ENCODE measurements at regions not wholly inside any gene's neighbourhood (a gene's known extent, or its start where the extent isn't known, plus 50 kb on each side); places are given as distances from the start of the nearest gene placed in this dataset.

GRCh38 chr9:13555516-13555915 lies 276.0 kb upstream of the MPDZ start:
- no peak for DNase-seq (ENCODE audit: low read depth)

DNA sequence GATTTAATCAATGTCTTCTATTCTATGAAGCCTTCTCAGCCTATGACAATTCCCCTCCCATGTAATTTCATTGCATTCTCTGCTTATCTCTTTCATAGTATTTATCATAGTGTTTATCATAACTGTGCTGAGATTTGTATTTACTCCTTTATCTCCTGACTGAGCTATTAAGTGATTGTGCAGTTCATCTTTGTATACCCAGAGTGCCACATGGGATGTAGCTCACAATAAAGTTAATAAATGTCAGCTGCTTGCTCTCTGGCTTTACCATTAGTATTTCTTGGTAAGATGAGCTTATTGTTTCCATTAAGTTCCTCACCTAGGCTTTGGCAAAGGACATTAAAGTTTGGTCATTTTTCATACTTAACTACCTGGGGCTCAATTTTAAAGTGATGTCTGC lies 275.1 kb upstream of the MPDZ start:
- no peak for DNase-seq (ENCODE audit: low read depth)

GRCh38 chr9:13552606-13553215 lies 273.2 kb upstream of the MPDZ start:
- DNase-seq (ENCODE audit: low read depth): no peak

GRCh38 chr9:13550519-13550918 lies 271.0 kb upstream of the MPDZ start:
- no peak for DNase-seq (ENCODE audit: low read depth)

GRCh38 chr9:13548535-13548934 lies 269.0 kb upstream of the MPDZ start:
- DNase-seq (ENCODE audit: low read depth): no peak

- DNase-seq (ENCODE audit: low read depth): no peak
Observed at GRCh38 chr9:13535141-13535540, 255.6 kb upstream of the MPDZ start.

GRCh38 chr9:13534006-13534405 lies 254.5 kb upstream of the MPDZ start:
- DNase-seq (ENCODE audit: low read depth): no peak

DNA sequence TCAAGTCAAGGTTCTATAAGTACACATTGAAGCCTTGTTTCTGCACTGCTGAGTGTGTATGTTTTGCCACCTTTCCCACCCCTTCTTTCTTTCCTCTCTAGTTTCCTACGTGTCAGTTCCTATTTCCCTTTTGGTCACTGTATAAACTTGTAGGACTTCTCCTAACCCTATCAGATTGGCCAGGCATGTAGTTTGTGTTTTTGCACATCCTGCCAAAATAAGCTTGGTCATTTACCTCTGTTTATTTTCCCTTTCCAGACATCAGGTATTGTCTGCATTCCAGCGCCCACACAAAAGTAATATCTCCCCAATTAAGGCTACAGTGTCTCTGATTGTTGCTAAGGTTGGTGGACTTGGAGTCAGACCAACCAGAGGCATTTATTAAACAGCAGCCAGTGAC lies 252.9 kb upstream of the MPDZ start:
- no peak for DNase-seq (ENCODE audit: low read depth)

DNA sequence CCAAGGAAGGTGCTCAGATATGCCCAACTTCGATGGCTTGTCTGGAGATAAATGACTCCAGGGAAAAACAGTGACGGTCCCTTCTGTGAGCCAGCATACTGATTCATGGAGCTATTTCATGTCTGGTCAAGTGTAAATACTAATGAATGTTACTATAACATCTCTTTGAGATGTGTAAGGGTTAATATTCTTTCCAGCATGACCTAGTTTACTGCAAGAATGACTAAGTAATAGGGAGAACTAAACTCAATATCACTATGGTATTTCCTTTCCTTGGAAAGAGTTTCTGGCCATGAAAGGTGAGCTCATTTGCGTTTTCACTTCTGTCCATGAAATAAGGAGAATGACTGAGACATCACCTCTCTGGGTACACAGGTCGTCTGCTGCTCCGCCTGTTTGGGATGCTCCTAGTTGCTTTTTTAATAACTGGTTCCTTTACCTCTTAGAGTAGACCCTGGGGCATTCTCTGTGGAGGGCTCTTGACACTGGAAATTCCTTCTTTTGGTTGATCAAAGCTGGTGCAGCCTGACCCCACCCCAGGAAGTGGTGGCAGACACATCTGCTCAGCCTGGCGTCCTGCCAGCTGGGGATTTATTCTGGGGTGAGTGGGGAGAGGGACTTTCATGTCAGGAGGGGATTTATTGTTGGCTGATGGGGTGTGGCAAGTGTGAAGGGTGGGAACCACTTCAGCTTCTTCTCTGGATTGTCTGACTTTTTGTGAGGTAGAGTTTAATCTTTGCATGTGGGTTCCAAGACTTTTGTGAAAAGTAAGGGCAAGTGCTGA lies 250.0 kb upstream of the MPDZ start:
- no peak for DNase-seq (ENCODE audit: low read depth)

DNA sequence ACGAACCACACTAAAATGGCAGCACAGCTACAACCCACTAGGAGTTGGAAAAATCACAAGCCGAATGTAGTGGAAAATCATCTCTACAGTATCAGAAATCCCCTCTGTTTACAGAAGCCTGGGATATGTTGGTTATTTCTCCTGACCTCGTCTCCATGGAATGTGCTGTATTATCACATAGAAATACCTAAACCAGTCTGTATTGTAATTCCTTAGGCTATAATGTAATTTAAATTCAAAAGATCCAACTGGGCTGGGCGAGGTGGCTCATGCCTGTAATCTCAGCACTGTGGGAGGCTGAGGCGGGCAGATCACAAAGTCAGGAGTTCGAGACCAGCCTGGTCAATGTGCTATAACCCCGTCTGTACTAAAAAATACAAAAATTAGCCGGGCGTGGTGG lies 244.8 kb upstream of the MPDZ start:
- DNase-seq (ENCODE audit: low read depth): no peak

GRCh38 chr9:13520069-13520468 lies 240.6 kb upstream of the MPDZ start:
- DNase-seq (ENCODE audit: low read depth): no peak

GRCh38 chr9:13513716-13514444 lies 234.4 kb upstream of the MPDZ start:
- peak; percentile 53 for DNase-seq (ENCODE audit: low read depth)

DNA sequence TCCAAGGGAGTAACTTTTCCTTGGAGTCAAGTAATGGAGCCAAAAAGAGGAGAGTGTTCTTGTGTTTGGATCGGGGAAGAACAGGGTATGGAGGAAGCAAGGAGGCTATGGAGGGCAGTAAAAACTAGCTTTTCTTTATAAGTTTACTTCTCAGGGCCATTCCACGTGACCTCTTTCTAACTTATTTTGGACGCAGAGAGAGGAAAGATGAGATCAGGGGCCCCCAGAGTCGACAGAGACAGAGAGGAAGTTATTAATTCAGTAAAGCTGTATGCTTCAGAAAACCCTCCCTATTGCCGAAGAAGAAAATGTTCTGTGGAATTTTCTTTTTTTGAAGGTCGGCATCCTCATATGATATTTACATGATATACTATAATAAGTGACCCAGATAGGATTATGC lies 233.8 kb upstream of the MPDZ start:
- DNase-seq (ENCODE audit: low read depth): no peak

DNA sequence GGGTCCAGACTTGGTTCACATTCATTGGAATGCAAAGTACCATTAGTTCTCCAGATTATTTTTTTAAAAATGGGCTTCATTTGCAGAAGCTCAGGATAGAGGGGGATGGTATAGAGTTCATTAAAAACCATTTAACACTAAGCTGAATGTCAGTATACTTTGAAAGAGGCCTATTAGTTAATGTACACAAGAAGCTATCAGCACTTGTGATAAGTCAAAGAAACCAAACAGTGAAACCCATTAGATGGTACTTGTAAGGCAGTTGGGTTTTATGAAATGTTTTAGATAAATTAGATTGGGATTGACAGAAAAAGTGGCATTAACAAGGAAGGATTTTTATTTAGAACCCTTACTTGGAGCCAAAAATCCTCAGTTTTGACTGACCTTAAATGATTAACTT lies 229.2 kb upstream of the MPDZ start:
- DNase-seq (ENCODE audit: low read depth): no peak

DNA sequence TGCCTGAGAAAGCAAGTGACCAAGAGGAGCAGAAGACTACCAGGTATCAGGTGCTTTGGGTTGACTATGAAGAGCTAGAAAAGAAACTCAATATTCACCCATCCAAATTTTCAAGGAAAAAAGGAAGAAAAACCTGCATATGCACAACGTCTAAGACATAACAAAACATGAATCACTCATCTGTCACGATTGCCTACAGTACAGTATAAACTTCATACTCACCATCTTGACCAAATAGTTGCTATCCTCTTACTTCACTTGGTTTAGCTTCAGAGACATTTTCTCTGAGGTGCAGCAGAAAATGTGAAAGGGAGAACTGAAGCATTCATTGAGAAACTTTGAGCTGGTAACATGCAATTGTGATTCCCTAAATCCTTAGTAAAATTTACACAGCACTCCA lies 228.6 kb upstream of the MPDZ start:
- DNase-seq (ENCODE audit: low read depth): no peak

GRCh38 chr9:13505797-13506196 lies 226.3 kb upstream of the MPDZ start:
- DNase-seq (ENCODE audit: low read depth): no peak

- no peak for DNase-seq (ENCODE audit: low read depth)
Observed at GRCh38 chr9:13503599-13503998, 224.1 kb upstream of the MPDZ start.

DNA sequence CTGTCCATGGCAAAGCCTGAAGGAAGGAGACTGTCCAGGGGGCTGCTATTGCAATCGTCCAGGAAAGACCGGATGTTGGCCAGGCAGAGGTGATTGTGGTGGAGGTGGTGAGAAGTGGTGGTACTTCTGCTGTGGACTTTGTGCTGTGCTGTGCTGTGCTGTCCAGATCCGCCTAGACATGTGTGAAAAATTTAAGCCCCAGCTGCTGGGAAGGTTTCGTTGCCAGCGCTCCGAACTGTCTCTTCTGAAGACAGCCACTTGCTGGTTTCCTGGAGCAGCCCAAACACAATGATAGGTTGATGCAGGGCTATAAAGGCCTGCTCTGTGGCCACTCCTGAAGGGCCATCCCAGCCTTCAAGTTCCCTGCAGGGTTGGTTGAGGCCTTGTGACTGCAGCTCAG lies 223.0 kb upstream of the MPDZ start:
- no peak for DNase-seq (ENCODE audit: low read depth)

DNA sequence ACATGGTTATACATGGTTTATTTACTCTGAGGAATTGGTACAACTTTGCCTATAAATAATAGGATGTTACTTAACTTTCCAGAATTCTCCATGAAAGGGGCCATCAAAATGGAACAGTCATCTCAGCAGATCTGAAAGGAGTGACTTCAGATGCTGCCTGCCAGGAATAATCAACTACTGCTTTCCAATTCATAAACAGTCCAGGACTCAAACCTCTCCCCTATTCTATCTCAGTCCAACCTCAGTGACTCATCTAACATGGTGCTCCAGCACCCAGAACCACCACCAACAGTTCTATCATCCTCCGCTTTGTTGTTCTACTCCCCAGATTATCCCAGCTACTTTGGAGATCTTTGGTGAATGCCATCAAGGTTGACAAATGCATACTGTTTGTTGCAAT lies 221.5 kb upstream of the MPDZ start:
- DNase-seq (ENCODE audit: low read depth): no peak

DNA sequence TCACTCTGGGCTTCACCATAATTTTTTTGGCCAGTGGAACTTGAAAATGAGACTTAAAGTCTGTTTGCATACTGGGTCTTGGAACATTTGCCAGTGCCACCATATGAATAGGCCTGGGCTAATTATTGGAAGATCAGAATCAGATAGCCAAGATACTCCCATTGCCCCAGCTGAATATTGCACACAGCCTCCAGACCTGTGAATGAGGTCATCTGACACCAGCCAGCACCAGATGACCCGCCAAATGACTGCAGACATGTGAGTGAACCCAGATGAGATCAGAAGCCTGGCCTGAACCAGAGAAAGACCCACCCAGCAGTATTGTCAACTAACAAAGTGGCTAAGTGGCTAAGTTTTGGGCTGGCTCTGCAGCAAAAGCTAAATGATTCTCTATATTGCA lies 220.5 kb upstream of the MPDZ start:
- DNase-seq (ENCODE audit: low read depth): no peak

DNA sequence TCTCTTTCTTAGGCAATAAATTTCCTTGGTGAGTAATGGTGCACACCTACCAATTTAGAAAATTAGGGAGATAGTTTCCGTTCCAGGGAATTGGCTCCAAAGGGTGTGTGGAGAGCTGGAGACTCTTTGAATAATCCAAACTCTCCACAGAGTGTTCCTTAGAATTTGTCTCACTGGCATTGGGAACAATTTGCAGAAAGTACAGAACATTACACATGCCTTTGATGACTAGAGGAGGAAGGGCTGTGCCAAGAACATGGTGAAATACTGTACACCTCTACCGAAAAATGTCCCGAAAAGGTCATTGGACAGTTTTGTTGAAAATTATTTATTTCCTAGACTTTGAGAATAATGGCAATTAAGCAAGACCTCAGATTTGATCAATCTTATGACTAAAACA lies 214.2 kb upstream of the MPDZ start:
- no peak for DNase-seq (ENCODE audit: low read depth)

- DNase-seq (ENCODE audit: low read depth): no peak
Observed at GRCh38 chr9:13491493-13492424, 212.3 kb upstream of the MPDZ start.

All from RPMI7951 (cell line).